ENCODE measurements at regions not wholly inside any gene's neighbourhood (a gene's known extent, or its start where the extent isn't known, plus 50 kb on each side); places are given as distances from the start of the nearest gene placed in this dataset.
"Not testable (repeated sequence)": the region's sequence is repeated elsewhere in the genome, so short reads cannot be mapped to it uniquely, and the experiment has no call there.

- DNase-seq (ENCODE audit: low read depth): no peak
These were observed 178.0 kb downstream of the SYK start for GRCh38 chr9:90979639-90980038.

- DNase-seq (ENCODE audit: low read depth): no peak
These were observed 180.1 kb downstream of the SYK start for GRCh38 chr9:90981726-90982125.

- no peak for DNase-seq (ENCODE audit: low read depth)
These were observed 181.8 kb downstream of the SYK start for GRCh38 chr9:90983394-90983793.

- no peak for DNase-seq (ENCODE audit: low read depth)
These were observed 184.0 kb downstream of the SYK start for GRCh38 chr9:90985631-90986030.

GRCh38 chr9:90986161-90986560, 184.5 kb downstream of the SYK start:
- DNase-seq (ENCODE audit: low read depth): no peak

GRCh38 chr9:90987566-90987965, 185.9 kb downstream of the SYK start:
- no peak for DNase-seq (ENCODE audit: low read depth)

- DNase-seq (ENCODE audit: low read depth): no peak
These were observed 186.7 kb downstream of the SYK start for GRCh38 chr9:90988318-90988717.

GRCh38 chr9:90991953-90992352, 190.3 kb downstream of the SYK start:
- no peak for DNase-seq (ENCODE audit: low read depth)

- no peak for DNase-seq (ENCODE audit: low read depth)
These were observed 193.9 kb downstream of the SYK start for GRCh38 chr9:90995516-90995915.

- DNase-seq (ENCODE audit: low read depth): no peak
These were observed 194.8 kb downstream of the SYK start for GRCh38 chr9:90996154-90997065.

GRCh38 chr9:90998573-90998972, 197.0 kb downstream of the SYK start:
- no peak for DNase-seq (ENCODE audit: low read depth)

- no peak for DNase-seq (ENCODE audit: low read depth)
These were observed 198.1 kb downstream of the SYK start for GRCh38 chr9:90999425-91000397.

- no peak for DNase-seq (ENCODE audit: low read depth)
These were observed 199.6 kb downstream of the SYK start for GRCh38 chr9:91001146-91001611.

GRCh38 chr9:91004484-91004883, 202.9 kb downstream of the SYK start:
- DNase-seq (ENCODE audit: low read depth): no peak

- DNase-seq (ENCODE audit: low read depth): no peak
These were observed 203.4 kb downstream of the SYK start for GRCh38 chr9:91004992-91005391.

GRCh38 chr9:91006046-91006445, 204.4 kb downstream of the SYK start:
- DNase-seq (ENCODE audit: low read depth): no peak

GRCh38 chr9:91008568-91008967, 206.9 kb downstream of the SYK start:
- no peak for DNase-seq (ENCODE audit: low read depth)

- no peak for DNase-seq (ENCODE audit: low read depth)
These were observed 210.3 kb downstream of the SYK start for GRCh38 chr9:91011891-91012290.

- DNase-seq (ENCODE audit: low read depth): no peak
These were observed 211.6 kb downstream of the SYK start for GRCh38 chr9:91012933-91013841.

GRCh38 chr9:91017245-91017644, 215.6 kb downstream of the SYK start:
- DNase-seq (ENCODE audit: low read depth): no peak

- not testable (repeated sequence) for DNase-seq (ENCODE audit: low read depth)
These were observed 218.3 kb downstream of the SYK start for GRCh38 chr9:91019871-91020270.

All from T follicular helper cell (primary cell).